Dedifferentiated amniotic fluid mesenchymal stem cell (primary cell): ENCODE measurements at regions not wholly inside any gene's neighbourhood (a gene's known extent, or its start where the extent isn't known, plus 50 kb on each side); places are given as distances from the start of the nearest gene placed in this dataset.
"Not testable (repeated sequence)": the region's sequence is repeated elsewhere in the genome, so short reads cannot be mapped to it uniquely, and the experiment has no call there.

Experiments used
- DNase-seq: peaks from one replicate; pipeline ENCODE4 v3.0.0-alpha.2; 2016; ENCODE audit errors: extremely low spot score

DNA sequence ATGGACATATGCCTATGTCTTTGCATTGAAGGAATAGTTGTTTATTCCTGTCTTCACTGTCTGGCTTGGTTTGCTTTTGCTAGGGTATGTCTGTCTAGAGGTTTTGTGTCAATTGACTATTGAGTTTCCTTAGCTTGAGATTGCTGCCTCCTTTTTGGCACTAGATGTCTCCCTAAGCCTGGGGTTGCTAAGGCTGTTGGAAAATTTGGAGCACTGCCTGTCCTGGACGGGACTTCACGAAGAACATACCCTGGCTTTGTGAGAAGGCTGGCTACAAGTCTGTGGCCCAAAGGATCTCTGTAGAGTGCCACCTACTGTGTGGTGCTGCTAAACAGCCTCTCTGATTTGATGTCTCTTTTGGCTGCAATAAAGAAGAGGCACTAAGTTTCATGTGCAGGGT lies 183.8 kb upstream of the NUDT10 start:
- DNase-seq, result no peak

DNA sequence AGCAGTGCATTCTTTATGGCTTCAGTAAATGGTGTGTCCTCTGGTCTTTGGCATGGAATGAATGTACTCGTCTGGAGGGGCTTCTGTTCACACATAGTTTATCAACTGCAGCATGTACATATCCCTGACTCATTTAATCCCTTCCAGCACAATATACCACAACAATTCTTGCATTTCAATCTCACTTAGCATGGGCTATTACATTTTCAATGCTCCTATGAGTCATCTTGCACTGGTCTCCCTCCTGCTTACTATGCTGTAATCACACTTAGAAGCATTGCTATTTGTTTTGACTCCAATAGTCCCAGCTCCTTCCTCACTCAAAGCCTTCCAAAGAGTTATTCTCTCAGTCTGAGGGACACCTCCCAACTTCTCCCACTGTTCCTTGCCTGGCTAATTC lies 180.9 kb upstream of the NUDT10 start:
- no peak for DNase-seq

DNA sequence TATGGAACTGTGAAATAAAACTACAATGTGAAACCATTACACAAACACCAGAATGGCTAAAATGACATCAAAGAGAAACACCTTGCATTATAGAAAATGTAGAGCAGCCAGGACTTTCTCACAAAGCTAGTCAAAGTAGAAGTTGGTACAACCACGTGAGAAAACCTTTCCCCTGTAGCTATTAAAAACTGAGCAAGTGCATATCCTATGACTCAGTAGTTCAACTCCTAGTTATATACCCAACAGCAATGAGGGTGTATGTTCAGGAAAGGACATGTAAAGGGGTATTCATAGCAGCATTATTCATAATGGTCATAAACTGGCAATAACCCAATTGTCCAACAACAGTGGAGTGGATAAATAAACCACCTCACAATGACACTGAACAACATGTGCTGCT lies 177.5 kb upstream of the NUDT10 start:
- no peak for DNase-seq

DNA sequence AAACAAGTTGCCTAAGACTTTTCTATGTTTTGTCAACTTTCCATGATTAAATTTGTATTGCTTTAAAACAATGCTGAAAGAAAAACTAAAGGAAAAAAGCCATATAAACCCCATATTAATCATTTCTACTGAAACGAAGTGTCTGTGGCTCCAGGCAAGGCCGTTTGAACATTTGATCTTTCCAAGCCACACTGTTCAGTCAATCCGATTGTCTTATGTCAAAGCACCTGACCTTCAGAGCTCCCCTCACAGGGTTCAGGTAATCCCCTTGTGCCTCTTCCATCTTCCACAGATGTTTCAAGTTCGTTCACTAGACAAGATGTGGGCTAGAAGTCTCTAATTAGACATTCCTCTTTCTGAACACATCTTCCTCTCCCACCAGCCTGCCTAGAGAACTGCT lies 177.1 kb upstream of the NUDT10 start:
- DNase-seq, result no peak

DNA sequence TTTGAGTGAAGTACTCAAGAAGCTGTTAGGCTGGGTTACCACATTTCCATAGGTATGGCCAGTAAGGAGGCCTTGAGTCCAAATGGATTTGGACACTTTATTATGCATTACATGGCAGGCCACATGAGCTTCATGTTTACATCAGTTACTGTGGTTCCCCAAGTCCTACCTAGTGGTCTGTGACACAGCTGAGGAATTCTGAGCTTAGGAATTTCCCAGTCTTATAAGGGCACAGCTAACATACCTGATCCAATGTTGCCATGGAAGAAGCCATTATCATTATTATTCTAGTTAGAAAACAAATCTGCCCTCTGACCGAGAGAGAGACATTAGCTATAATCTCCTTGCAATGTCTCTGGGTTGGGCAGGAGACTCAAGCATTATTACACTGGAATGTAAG lies 174.4 kb upstream of the NUDT10 start:
- DNase-seq, result no peak

DNA sequence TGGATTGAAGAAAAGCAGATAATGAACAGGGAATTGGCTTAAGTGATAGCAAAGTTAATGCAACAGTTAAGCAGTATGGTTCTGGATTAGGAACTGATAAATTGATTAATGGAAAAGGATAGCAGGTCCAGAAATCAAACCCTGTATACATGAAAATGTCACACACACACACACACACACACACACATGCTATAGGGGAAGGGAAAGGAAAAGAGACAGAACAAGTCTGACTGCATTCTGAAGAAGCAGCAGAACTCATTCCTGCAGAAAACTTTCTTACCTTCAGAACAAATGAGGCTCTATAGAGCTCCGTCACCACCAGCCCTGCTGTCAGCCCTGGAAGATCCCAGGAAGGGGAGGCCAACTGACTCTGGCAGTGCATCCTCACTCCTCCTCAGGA lies 173.2 kb upstream of the NUDT10 start:
- DNase-seq, result not testable (repeated sequence)

DNA sequence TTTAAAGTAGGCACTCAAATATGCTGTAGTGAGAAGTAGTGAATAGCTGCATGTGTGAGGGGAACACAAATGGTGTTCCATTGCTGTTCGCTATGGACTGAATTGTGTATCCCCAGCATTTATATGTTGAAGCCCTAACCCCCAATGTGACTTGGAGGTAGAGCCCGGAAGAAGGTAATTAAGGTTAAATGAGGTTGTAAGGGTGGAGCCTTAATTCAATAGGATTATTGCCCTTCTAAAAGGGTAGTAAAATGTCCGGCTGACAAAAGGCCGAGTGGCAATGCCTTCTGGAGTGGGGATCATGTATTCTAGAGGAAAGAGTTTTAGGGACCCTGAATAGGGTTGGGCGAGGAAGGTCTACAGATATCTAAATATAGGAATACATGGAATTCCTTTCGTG lies 168.9 kb upstream of the NUDT10 start:
- DNase-seq, result no peak

DNA sequence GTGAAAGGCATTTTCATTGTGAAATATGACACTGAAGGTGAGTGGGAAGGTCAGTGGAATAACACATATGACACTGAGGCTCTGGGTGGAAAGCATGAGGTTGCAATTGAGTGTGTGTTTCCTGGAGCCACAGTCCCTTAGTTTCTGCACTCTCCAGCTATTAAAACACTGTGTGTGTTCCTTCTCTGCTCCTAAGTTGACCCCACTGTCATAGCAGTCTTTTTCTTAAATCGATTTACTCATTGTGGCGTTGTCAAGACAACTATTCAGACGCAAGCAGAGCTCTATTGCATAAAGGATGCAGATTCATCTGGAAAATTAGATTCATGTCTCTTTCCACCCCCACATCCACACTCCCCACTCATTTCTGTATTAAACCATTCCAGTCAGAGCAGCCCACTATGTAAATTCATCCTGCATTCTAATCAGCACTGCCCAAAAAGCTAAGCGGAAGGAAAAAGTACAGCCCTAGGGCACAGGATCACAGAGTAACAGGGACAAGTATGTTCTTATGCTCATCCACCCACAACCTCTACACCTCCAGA lies 154.2 kb upstream of the NUDT10 start:
- DNase-seq, result not testable (repeated sequence)

DNA sequence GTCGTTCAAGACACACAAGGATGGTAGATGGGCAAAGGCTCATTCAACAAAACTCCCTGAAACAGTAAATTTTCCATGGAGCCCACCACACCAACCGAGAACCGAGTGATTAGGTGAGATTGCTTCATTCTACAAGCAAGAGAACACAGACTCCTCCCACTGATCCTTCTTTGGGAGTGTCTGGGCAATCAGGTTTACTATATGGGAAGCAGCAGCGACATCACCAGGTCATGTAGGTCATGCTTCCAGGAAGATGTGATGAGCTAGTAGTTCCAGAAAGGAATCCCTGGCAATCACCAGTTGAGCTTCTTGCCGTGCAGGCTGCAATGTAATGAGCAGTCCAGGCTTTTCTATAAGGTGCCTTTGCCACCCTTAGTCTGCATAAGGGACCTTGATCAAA lies 152.8 kb upstream of the NUDT10 start:
- not testable (repeated sequence) for DNase-seq

DNA sequence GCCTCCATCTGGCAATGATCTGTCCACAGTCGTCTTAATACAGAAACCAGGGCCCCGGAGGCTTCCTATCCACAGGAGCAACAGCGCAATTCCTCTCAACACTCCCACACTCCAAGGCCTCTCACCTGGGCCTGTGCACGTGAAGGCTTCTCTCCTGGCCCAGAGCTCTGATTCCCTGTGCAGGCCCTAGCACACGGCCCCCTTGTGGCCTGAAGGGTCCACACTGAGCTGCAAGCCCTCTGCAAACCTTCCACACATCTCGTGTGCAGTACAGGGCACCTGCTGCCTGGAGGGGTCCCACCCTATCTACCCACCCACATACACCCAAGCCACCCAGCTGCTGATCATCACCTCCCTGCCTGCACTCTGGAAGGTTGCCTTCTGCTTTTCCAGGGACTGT lies 150.1 kb upstream of the NUDT10 start:
- no peak for DNase-seq

DNA sequence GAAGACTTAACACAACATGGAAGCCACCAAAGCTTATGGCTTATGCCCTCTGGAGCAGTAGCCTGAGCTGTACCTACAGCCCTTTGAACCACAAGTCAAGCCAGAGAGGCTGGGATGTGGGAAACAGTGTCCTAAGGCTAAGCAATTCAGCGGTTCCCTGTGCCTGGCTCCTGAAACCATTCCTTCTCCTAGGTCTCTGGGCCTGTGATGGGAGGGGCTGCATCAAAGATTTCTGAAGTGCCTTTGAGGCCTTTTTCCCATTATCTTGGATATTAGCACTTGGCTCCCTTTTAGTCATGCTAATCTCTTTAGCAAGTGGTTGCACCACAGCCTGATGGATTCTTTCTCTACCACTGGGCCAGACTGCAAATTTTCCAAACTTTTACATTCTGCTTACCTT lies 140.5 kb upstream of the NUDT10 start:
- no peak for DNase-seq

DNA sequence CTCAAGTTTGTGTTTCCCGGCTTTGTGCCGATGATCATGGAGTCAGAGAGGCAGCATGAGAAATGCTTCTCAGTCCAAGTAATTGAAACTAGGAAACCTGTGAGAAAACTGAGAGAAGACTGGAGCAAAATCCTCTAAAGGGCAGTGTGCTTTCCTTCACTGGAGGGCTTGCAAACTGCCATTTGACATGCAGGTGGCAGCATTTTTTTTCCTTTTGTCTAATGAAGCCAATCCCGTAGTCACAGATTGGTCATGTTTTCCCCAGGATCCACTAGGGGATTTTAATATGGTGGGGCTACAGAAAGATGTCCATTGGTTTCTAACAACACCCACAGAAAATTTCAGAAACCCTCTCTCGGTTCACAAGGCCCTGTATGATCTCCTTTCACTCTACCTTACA lies 117.4 kb upstream of the NUDT10 start:
- no peak for DNase-seq

DNA sequence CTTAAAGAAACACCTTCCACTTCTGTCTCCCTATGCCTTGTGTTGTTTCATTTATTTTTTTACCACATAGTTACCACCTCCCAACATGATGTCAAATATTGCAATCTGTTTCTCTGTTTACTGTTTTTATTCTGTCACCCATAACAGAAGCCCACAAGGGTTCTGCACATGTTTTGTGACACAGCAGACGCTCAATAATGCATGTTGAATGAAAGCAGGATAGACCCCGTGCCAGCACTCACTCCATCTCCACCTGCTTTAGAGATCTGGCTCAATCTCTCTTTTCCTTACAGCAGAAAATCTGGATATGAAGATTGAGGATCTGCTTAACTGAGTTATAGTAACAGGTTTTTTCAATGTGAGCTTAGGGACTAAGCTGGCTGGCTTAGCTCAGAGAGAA lies 116.8 kb upstream of the NUDT10 start:
- no peak for DNase-seq

DNA sequence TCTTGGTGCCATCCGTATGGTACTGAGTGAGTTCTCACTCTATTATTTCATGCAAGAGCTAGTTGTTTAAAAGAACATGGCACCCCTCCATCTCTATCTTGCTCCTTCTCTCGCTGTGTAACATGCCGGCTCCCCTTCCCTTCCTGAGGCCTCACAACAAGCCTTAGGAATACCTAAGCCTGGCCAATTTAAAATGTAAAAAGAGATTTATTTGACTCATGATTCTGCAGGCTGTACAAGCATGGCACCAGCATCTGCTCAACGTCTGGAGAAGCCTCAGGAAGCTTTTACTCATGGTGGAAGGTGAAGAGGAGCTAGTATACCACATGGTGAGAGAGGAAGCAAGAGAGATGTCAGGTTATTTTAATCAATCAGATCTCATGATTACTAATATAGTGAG lies 90.4 kb upstream of the NUDT10 start:
- DNase-seq, result no peak

DNA sequence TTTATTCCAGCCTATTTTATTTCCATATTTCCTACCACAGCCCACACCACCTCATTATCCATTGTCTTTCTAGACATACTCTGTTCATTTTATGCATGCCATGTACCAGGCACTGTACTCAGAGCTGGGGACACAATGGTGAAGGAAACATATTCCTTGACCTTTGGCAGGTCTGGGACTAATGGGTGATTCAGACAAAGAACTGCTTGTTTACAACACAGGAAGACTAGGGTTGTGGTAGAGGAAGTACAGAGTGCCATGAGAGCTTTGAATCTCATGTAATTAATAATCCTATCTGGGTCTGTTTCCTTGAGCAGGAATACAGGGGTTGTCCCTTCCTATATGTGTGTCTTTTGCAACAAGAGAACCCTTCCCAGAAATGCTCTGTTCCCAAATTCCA lies 75.1 kb upstream of the NUDT10 start:
- DNase-seq, result no peak

DNA sequence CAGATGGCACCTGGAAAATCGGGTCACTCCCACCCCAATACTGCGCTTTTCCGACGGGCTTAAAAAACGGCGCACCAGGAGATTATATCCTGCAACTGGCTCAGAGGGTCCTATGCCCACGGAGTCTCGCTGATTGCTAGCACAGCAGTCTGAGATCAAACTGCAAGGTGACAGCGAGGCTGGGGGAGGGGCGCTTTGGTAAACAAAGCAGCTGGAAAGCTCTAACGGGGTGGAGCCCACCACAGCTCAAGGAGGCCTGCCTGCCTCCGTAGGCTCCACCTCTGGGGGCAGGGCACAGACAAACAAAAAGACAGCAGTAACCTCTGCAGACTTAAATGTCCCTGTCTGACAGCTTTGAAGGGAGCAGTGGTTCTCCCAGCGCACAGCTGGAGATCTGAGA lies 70.4 kb upstream of the NUDT10 start:
- DNase-seq, result not testable (repeated sequence)

DNA sequence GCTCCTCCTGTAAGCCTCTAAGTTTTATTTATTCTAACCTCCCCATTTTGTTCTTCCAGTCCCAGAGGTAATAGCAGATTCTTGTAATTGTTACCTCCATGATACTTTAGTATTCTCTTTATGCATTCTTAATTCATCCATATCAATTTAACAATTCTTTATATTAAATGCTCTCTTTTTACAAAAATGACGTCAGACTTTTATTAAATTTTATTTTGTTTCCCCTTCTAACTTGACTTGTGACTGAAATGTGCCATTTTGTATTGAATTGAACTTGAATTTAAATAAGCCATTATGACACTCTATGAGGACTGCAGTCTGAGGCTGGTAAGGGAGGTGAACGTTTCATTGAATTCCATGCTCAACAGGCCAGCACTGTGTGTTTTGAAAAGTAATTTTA lies 60.0 kb upstream of the NUDT10 start:
- no peak for DNase-seq

DNA sequence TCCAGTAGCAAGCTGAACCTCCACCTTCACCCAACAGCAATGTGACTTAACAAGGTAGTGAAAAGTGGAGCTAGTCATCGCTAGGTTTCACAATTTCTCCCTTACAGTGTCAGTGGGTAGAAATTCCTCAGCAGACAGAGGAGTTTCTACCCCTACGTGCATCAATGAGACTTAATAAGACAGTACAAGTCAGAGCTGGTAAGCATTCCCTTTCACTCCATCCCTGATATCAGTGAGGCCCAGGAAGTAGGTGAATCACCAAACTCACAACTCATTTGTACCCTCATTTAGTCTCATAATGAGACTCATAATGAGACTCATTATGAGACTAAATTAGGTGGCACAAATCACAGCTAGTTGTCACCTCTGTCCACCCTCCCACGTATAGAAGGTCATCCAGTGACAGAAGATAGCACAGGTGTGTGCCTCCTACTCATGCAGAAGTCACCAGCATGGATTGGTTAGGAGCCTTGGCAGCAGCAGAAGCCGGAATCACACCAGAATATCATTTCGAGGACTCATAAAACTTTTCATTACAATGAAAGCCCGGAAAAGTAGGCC lies 50.8 kb upstream of the NUDT10 start:
- no peak for DNase-seq
